AG09319 (cell line): ENCODE measurements at regions not wholly inside any gene's neighbourhood (a gene's known extent, or its start where the extent isn't known, plus 50 kb on each side); places are given as distances from the start of the nearest gene placed in this dataset.

Source experiments
- DNase-seq: peaks from one replicate; pipeline ENCODE4 v3.0.0-alpha.2; 2010; ENCODE audit warnings: low read depth; ENCODE audit errors: extremely low read depth
- TF ChIP-seq, protein P1 (sequence below): IDR thresholded peaks from 2 replicates; pipeline ENCODE4 v1.5.1; 2011; ENCODE audit warnings: low read depth, mild to moderate bottlenecking, inconsistent platforms, low read length, moderate library complexity

DNA sequence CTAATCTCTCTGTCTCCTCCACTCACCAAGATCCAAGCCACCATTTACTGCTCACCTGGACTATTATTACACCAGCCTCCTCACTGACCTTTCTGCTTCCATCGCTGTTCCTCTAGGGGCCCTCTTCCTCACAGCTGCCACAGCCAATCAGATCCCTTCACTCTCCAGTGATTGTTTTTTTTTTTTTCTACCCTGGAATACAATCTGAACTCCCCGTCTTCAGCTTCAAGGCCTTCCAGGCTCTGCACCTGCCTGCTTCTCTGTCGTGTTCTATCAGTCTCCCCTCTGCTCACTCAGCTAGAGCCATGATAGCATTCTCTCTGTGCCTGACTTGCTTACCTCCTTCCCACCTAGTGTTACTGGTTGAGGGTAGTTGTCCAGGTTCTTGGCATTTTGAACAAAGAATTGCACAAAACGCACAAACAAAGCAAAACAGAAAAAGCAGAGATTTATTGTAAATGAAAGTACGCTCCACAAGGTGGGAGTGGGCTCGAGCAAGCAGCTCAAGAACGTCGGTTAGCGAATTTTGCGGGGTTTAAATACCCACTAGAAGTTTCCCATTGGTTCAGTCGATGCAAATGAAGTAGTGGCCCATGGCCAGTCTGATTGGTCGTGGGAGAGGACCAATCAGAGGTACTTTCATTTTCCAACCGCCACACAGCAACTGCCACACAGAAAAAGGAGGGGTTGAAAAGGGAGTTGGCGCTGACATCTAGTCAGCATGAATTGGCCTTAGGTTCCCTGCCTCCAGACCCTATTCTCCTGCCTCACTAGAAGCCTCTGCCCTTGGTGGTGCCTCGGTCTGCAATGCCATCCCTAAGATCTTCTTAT is 188.9 kb downstream of the TLE3 start:
- DNase-seq = no peak
- TF ChIP-seq, protein P1, sequence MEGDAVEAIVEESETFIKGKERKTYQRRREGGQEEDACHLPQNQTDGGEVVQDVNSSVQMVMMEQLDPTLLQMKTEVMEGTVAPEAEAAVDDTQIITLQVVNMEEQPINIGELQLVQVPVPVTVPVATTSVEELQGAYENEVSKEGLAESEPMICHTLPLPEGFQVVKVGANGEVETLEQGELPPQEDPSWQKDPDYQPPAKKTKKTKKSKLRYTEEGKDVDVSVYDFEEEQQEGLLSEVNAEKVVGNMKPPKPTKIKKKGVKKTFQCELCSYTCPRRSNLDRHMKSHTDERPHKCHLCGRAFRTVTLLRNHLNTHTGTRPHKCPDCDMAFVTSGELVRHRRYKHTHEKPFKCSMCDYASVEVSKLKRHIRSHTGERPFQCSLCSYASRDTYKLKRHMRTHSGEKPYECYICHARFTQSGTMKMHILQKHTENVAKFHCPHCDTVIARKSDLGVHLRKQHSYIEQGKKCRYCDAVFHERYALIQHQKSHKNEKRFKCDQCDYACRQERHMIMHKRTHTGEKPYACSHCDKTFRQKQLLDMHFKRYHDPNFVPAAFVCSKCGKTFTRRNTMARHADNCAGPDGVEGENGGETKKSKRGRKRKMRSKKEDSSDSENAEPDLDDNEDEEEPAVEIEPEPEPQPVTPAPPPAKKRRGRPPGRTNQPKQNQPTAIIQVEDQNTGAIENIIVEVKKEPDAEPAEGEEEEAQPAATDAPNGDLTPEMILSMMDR = no peak

DNA sequence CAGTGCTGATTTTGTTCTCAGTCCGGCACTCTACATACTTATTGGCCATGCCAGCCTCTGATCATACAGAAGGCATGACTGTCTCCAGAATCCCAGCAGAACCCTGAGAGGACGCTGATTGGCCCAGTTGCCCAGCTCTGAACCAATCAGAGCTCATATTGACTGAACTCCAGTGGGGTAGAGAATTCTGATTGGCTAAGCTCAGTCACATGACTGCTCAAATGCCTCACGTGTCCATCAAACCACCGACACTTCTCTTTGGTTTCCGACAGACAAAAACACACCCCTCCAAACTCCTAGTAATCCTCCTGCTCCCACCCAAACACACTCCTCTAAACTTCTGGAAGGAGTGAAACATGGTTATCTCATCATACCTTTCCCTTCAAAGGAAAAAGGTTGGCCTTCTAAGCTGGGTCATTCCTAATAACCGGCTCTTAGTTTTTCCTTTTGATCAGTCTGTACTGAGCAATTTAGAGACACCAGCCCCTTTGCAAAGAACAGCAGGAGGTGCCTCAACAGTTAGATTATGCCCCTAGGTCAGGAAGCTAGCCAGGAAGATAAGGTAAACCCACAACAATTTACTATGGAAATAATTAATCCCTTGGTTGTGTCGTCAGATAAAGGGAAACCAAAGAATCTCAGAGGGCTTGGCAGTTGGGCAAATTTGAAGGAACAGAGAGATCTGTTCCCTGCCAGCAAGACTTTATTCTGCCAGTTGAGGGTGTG is 187.8 kb downstream of the TLE3 start:
- DNase-seq = no peak
- TF ChIP-seq, protein P1 = no peak

DNA sequence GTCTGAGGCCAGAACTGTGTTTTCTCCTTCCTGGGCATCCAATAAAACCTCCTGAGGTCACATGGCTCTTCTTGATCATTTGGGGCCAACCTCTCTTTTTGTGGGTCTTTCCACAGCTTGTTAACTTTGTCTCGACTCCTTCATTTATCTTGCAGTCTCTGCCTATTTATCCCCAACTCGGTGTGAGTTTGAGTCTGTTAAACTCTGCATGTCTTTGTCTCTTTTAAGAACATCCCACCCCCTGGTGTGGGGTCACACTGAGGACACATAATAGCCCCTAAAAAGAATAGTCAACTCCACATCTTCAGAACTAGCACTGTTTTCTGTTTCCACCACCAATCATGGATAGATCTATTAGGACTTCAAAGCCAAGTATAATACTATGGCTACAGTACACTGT is 187.2 kb downstream of the TLE3 start:
- no peak for DNase-seq
- TF ChIP-seq, protein P1 = no peak

DNA sequence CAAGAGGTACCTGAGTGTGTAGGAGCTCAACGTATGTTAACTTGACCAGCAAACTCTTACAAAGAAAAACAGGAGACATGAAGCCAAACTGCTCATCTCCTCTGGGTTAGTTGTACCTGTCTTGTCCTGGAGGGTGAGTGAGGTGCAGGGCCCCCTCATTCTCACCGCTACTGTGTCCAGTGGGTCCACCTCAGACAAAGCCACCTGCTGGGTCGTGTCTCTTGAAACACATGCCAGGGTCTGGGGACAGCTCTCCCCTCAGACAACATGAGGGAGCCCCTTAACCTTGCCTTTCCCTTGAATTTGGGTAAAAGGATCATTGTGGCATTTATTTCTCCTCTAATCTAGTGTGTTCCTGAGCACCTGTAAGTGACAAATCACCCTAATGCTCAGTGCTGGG is 185.6 kb downstream of the TLE3 start:
- TF ChIP-seq, protein P1 = no peak

DNA sequence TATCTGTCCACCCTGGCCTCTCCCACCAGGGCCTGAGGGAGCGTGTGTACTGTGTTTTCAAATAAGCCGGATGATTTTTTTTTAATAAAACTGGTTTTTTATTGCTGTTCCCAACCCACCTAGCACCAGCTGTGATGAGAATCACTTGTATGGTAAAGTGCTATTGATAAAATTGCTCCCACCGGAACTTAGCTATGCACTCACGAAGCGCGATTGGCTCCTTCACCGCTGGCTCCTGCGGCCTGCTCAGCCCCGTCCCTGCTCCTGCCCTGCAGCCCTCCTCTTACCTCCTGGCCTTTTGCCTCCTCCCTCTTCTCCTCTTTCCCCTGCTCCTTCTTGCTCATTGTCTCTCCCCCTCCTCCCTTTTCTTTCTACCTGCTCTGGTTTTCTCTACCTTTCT is 183.7 kb downstream of the TLE3 start:
- TF ChIP-seq, protein P1 = no peak
- no peak for DNase-seq

More for the DNA sequence above, 185.6 kb downstream of the TLE3 start:
- DNase-seq = no peak

DNA sequence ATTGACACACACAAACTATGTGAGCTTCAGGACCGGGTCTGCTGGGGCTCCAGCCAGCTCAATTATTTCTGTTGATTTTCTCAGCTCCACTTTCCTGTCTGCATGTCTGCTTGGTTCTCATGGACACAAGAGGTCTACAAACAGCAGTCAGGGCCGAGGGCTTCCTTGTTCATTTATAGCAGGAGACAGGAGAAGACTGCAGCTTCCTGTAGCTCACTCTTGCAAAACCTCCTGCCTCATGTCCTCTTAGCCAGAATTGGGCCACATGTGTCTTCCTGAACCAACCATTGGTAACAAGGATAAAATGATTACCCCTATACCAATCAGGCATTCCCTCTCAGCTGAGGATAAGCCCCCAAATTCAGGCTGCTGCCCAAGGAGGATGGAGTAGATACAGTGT is 182.8 kb downstream of the TLE3 start:
- DNase-seq = no peak
- TF ChIP-seq, protein P1 = no peak

DNA sequence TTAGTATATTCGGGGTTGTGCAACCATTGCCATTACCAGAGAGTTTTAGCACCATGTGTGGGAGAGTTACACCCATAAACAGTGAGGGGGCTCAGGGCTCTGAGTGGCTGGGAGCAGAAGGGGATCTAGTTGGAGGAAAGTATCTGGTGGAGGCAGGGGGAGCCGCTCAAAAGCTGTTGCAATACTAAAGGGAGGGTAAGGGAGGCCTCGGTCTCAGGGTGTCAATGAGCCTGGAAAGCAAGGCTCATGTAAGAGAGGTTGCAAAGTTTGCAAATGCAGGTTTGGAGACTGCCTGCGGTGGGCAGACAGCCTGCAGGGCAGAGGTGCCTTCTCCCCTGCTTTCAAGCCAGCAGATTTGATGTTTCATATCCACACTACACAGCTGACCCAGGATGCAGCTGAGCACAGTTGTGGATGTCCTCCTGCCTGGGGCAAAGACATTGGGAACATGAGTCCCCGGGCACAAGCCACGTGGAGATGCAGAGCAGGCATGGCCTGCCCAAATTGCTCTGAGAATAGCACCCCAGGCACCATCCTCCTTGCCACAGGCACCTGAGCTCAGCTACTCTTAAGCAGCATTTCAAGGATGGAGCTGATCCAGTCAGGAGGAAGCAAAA is 181.4 kb downstream of the TLE3 start:
- TF ChIP-seq, protein P1 = no peak
- no peak for DNase-seq
